ENCODE measurements at regions not wholly inside any gene's neighbourhood (a gene's known extent, or its start where the extent isn't known, plus 50 kb on each side); places are given as distances from the start of the nearest gene placed in this dataset.
"Not testable (repeated sequence)": the region's sequence is repeated elsewhere in the genome, so short reads cannot be mapped to it uniquely, and the experiment has no call there.

GRCh38 chr21:28174701-28175100, 818.0 kb downstream of the LTN1 start:
- DNase-seq (ENCODE audit: low spot score), result no peak

- no peak for DNase-seq (ENCODE audit: low spot score)
These were observed 818.7 kb downstream of the LTN1 start for GRCh38 chr21:28174006-28174405.

- DNase-seq (ENCODE audit: low spot score), result no peak
These were observed 820.3 kb downstream of the LTN1 start for GRCh38 chr21:28172376-28172775.

- DNase-seq (ENCODE audit: low spot score), result no peak
These were observed 825.3 kb downstream of the LTN1 start for GRCh38 chr21:28167366-28167765.

- DNase-seq (ENCODE audit: low spot score), result not testable (repeated sequence)
These were observed 828.2 kb downstream of the LTN1 start for GRCh38 chr21:28164519-28164918.

- not testable (repeated sequence) for DNase-seq (ENCODE audit: low spot score)
These were observed 830.6 kb downstream of the LTN1 start for GRCh38 chr21:28162052-28162451.

GRCh38 chr21:28160378-28160777, 832.3 kb downstream of the LTN1 start:
- DNase-seq (ENCODE audit: low spot score), result no peak

- DNase-seq (ENCODE audit: low spot score), result no peak
These were observed 833.3 kb downstream of the LTN1 start for GRCh38 chr21:28159396-28159795.

GRCh38 chr21:28156590-28156989, 836.1 kb downstream of the LTN1 start:
- no peak for DNase-seq (ENCODE audit: low spot score)

- DNase-seq (ENCODE audit: low spot score), result no peak
These were observed 838.6 kb downstream of the LTN1 start for GRCh38 chr21:28154121-28154520.

GRCh38 chr21:28152732-28153131, 839.9 kb downstream of the LTN1 start:
- no peak for DNase-seq (ENCODE audit: low spot score)

GRCh38 chr21:28151758-28152157, 840.9 kb downstream of the LTN1 start:
- DNase-seq (ENCODE audit: low spot score), result no peak

GRCh38 chr21:28150778-28151177, 841.9 kb downstream of the LTN1 start:
- DNase-seq (ENCODE audit: low spot score), result no peak

GRCh38 chr21:28148400-28149064, 844.1 kb downstream of the LTN1 start:
- no peak for DNase-seq (ENCODE audit: low spot score)

GRCh38 chr21:28144653-28145052, 848.0 kb downstream of the LTN1 start:
- DNase-seq (ENCODE audit: low spot score), result no peak

- DNase-seq (ENCODE audit: low spot score), result no peak
These were observed 848.6 kb downstream of the LTN1 start for GRCh38 chr21:28144089-28144488.

GRCh38 chr21:28142697-28143096, 850.0 kb downstream of the LTN1 start:
- DNase-seq (ENCODE audit: low spot score), result no peak

GRCh38 chr21:28138272-28138671, 854.4 kb downstream of the LTN1 start:
- DNase-seq (ENCODE audit: low spot score), result no peak

GRCh38 chr21:28136656-28137255, 855.9 kb downstream of the LTN1 start:
- DNase-seq (ENCODE audit: low spot score), result no peak

GRCh38 chr21:28135646-28136045, 857.0 kb downstream of the LTN1 start:
- DNase-seq (ENCODE audit: low spot score), result no peak

GRCh38 chr21:28133116-28133515, 859.6 kb downstream of the LTN1 start:
- no peak for DNase-seq (ENCODE audit: low spot score)

- DNase-seq (ENCODE audit: low spot score), result no peak
These were observed 860.0 kb downstream of the LTN1 start for GRCh38 chr21:28132713-28133112.

GRCh38 chr21:28127175-28127785, 865.4 kb downstream of the LTN1 start:
- no peak for DNase-seq (ENCODE audit: low spot score)

Data from ecto neural progenitor cell (in vitro differentiated cells).